22Rv1 (cell line): ENCODE measurements at regions not wholly inside any gene's neighbourhood (a gene's known extent, or its start where the extent isn't known, plus 50 kb on each side); places are given as distances from the start of the nearest gene placed in this dataset.

ENCODE experiments used
- H3K27ac ChIP-seq: fragments of 450-650 bp; 2 replicates; pipeline ENCODE4 v1.5.1; 2017
- CTCF ChIP-seq: fragments of 450-650 bp; IDR thresholded peaks from 2 replicates; pipeline ENCODE4 v1.5.1; 2017; ENCODE audit warnings: mild to moderate bottlenecking
- ZFX ChIP-seq: fragments of 450-650 bp; IDR thresholded peaks from 2 replicates; pipeline ENCODE4 v1.6.1; 2017; ENCODE audit warnings: antibody characterized with exemption, borderline replicate concordance

DNA sequence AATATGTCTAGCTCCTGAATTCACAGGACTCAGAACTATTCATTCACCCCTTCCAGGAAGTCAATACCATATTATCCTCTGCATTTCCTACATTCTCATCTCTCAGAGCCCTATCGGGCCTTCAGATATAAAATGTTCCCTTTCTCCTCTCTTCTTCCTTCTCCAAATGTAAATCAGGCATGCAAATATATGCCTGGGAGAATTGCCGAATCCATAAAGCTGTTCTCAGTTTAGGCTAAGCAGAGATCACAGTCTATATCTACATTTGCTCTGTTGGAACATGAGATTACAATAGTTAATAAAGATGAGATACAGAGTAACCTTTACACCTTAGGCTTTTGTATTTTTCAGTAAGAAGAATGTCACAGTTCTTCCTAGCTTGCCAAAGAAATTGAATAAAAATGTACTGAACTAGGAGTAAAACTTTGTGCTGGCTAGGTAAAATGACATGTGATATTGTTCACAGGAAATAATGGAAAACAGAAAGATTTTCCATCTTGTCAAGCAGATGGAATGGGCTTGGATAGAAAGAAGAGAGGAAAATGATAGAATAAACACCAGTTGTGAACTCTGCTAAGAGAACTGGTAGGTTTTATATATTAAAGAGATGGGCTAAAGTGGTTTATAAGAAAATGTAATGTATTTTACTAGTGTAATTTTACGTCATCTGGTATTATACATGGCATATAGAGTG lies 161.5 kb downstream of the NRIP1 start:
- no peak overlapping the region for H3K27ac ChIP-seq
- TF ChIP-seq CTCF (no peak), ZFX (no peak)

GRCh38 chr21:14901482-14901958 lies 163.3 kb downstream of the NRIP1 start:
- H3K27ac ChIP-seq = no peak overlapping the region
- no peak for TF ChIP-seq CTCF

- no peak overlapping the region for H3K27ac ChIP-seq
Observed at GRCh38 chr21:14900611-14901010, 164.2 kb downstream of the NRIP1 start.

GRCh38 chr21:14900058-14900457 lies 164.7 kb downstream of the NRIP1 start:
- TF ChIP-seq CTCF (no peak), ZFX (no peak)
- H3K27ac ChIP-seq = no peak overlapping the region

More at GRCh38 chr21:14900611-14901010, 164.2 kb downstream of the NRIP1 start:
- TF ChIP-seq ZFX (no peak), CTCF (no peak)

DNA sequence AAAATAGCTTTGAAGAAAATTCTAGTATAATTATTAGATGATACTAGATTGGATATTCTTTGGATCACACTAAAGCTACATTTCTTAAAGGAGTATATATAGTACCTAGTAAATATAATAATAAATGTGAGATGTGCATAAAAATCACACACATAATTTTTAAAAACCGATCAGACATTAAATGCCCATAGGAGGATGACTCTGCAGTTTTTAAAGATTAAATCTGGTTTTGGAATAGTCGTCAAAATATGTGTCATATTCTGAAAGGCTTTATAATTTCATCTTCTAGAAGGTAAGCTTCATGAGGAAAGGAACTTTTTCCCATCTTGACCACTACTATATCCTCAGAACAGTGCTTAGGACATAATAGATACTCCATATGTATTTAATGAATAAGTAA lies 169.0 kb downstream of the NRIP1 start:
- no peak overlapping the region for H3K27ac ChIP-seq
- TF ChIP-seq ZFX = no peak
- no peak for TF ChIP-seq CTCF

DNA sequence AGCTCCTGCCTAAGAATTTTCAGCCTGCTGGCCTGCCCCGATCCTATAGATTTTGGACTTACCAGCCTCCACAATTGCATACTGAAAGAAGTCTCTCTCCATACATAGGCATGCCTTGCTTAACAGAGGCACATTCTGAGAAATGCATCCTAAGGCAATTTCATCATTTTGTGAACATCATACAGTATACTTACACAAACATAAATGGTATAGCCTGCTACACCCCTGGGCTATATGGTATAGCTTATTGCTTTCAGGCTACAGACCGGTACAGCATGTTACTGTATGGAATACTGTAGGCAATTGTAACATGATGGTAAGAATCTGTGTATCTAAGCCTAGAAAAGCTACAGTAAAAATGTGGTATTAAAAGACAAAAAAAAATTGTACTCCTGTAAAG lies 174.7 kb downstream of the NRIP1 start:
- H3K27ac ChIP-seq = no peak overlapping the region
- TF ChIP-seq CTCF = no peak
- TF ChIP-seq ZFX = no peak

- H3K27ac ChIP-seq = no peak overlapping the region
- TF ChIP-seq ZFX (no peak), CTCF (no peak)
Observed at GRCh38 chr21:14889080-14889810, 175.6 kb downstream of the NRIP1 start.
